ENCODE measurements at regions not wholly inside any gene's neighbourhood (a gene's known extent, or its start where the extent isn't known, plus 50 kb on each side); places are given as distances from the start of the nearest gene placed in this dataset.

GRCh38 chr15:31839388-31839787 lies 190.9 kb upstream of the CHRNA7 start:
- no peak for DNase-seq (ENCODE audit: extremely low read depth, low read depth)
- TF ChIP-seq, protein P1, sequence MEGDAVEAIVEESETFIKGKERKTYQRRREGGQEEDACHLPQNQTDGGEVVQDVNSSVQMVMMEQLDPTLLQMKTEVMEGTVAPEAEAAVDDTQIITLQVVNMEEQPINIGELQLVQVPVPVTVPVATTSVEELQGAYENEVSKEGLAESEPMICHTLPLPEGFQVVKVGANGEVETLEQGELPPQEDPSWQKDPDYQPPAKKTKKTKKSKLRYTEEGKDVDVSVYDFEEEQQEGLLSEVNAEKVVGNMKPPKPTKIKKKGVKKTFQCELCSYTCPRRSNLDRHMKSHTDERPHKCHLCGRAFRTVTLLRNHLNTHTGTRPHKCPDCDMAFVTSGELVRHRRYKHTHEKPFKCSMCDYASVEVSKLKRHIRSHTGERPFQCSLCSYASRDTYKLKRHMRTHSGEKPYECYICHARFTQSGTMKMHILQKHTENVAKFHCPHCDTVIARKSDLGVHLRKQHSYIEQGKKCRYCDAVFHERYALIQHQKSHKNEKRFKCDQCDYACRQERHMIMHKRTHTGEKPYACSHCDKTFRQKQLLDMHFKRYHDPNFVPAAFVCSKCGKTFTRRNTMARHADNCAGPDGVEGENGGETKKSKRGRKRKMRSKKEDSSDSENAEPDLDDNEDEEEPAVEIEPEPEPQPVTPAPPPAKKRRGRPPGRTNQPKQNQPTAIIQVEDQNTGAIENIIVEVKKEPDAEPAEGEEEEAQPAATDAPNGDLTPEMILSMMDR (IDR thresholded peaks at IDR 0.05; ENCODE audit: low read depth, low read length), result no peak

DNA sequence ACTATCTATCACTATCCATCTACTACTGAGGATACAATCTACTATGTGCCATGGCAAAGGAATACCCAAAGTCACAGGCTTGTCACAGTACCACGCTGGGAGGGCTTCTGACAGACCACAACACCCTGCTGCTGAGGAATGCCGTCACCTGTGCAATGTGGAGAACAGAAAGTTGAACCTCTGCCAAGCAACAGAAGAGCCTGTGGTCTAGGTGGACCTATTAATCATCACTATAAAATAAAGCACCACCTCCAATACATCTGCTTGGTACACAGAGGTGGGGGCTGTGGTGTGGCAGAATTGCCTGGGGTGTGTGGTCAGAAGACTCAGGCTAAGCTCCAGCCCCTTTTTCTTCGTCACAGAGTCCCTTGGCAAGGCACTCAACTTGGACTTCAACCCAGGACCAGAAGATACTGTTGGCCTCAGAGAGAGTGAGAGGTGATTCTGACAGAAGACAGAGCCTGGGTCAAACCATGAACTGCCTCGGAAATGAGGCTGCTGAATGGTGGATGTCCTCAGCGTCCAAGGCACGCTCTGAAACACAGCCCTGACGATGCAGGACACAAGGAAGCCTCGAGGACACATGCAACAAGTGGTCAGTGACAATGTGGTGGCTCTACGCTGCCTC lies 189.4 kb upstream of the CHRNA7 start:
- TF ChIP-seq, protein P1 (IDR thresholded peaks at IDR 0.05; ENCODE audit: low read depth, low read length), result no peak
- no peak for DNase-seq (ENCODE audit: extremely low read depth, low read depth)

- TF ChIP-seq, protein P1 (IDR thresholded peaks at IDR 0.05; ENCODE audit: low read depth, low read length), result no peak
- no peak for DNase-seq (ENCODE audit: extremely low read depth, low read depth)
Measured at GRCh38 chr15:31842532-31843195, 187.7 kb upstream of the CHRNA7 start.

GRCh38 chr15:31843426-31844055 lies 186.8 kb upstream of the CHRNA7 start:
- TF ChIP-seq, protein P1 (IDR thresholded peaks at IDR 0.05; ENCODE audit: low read depth, low read length), result no peak
- DNase-seq (ENCODE audit: extremely low read depth, low read depth), result no peak

DNA sequence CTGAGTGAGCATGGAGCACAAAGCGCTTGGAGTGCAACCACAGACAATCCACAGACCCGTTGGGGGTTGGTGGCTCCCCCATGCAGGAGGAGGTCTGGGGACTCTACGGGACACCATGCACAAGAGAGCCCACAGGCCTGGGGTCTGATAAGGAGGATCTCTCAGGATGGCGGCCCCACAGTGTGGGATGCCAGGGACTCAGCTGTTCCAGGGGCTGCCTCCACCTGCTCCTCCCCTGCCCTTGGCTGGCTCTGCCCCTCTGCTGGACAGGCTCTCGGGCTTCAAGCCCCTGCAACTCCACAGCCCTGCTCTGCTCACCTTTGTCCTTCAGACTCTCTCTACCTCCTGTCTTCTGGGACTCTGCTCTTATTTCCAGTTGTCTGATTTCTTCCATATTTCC lies 184.5 kb upstream of the CHRNA7 start:
- DNase-seq (ENCODE audit: extremely low read depth, low read depth), result no peak
- TF ChIP-seq, protein P1 (IDR thresholded peaks at IDR 0.05; ENCODE audit: low read depth, low read length), result no peak

GRCh38 chr15:31847961-31848360 lies 182.4 kb upstream of the CHRNA7 start:
- TF ChIP-seq, protein P1 (IDR thresholded peaks at IDR 0.05; ENCODE audit: low read depth, low read length), result no peak

DNA sequence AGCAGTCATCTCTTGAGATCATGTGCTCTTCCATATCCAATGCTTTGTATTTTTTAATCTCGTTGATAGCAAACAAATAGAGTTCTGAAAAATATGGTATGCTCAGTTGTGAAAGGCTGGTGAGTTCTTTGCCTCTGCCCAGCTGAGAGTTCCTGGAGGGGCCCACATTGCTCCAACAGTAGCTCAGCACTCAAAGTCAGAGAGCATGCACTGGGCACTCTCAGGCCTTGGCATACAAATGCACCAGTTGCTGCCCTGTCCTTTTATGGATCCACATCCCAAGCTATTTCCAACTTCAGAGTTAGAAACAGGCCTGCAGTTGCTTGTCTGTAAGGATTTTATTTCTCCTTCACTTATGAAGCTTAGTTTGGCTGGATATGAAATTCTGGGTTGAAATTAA lies 181.7 kb upstream of the CHRNA7 start:
- DNase-seq (ENCODE audit: extremely low read depth, low read depth), result no peak
- TF ChIP-seq, protein P1 (IDR thresholded peaks at IDR 0.05; ENCODE audit: low read depth, low read length), result no peak

More at GRCh38 chr15:31847961-31848360, 182.4 kb upstream of the CHRNA7 start:
- no peak for DNase-seq (ENCODE audit: extremely low read depth, low read depth)

Data from AG09319 (cell line).